AG09319 (cell line): ENCODE measurements at regions not wholly inside any gene's neighbourhood (a gene's known extent, or its start where the extent isn't known, plus 50 kb on each side); places are given as distances from the start of the nearest gene placed in this dataset.

Experiments used
- DNase-seq: peaks from one replicate; pipeline ENCODE4 v3.0.0-alpha.2; 2010; ENCODE audit warnings: low read depth; ENCODE audit errors: extremely low read depth
- CTCF ChIP-seq: IDR thresholded peaks from 2 replicates; pipeline ENCODE4 v1.5.1; 2011; ENCODE audit warnings: low read depth, mild to moderate bottlenecking, inconsistent platforms, low read length, moderate library complexity

GRCh38 chr5:8446179-8446578, 577.2 kb downstream of the MTRR start:
- no peak for TF ChIP-seq CTCF
- no peak for DNase-seq

- peak; percentile 28 for DNase-seq
- no peak for TF ChIP-seq CTCF
These were observed 587.9 kb downstream of the MTRR start for GRCh38 chr5:8456846-8457186.

- TF ChIP-seq CTCF = no peak
- DNase-seq = peak; percentile 98
These were observed 588.5 kb downstream of the MTRR start for GRCh38 chr5:8457187-8458037.

GRCh38 chr5:8458038-8458383, 589.1 kb downstream of the MTRR start:
- no peak for DNase-seq
- TF ChIP-seq CTCF = no peak

- no peak for DNase-seq
- TF ChIP-seq CTCF = no peak
These were observed 592.6 kb downstream of the MTRR start for GRCh38 chr5:8461543-8461942.

GRCh38 chr5:8462565-8462964, 593.6 kb downstream of the MTRR start:
- no peak for TF ChIP-seq CTCF

GRCh38 chr5:8470489-8470888, 601.5 kb downstream of the MTRR start:
- TF ChIP-seq CTCF = no peak
- no peak for DNase-seq

More at GRCh38 chr5:8462565-8462964, 593.6 kb downstream of the MTRR start:
- DNase-seq = no peak
